ENCODE measurements at regions not wholly inside any gene's neighbourhood (a gene's known extent, or its start where the extent isn't known, plus 50 kb on each side); places are given as distances from the start of the nearest gene placed in this dataset.

GRCh38 chr7:98771519-98771918 lies 98.3 kb downstream of the TMEM130 start:
- Histone ChIP-seq H3K9me3 (ENCODE audit: control insufficient read depth in 4 of 4, low read length in 3 of 4) (no peaks in the 10 kb centered on the region), H3K27me3 (ENCODE audit: control insufficient read depth in 4 of 4, insufficient read depth in 4 of 4, low read length in 3 of 4) (no peaks in the 10 kb centered on the region), H3K4me3 (ENCODE audit: low read depth in 1 of 3, low read length in 3 of 3) (no peak overlapping the region), H3K36me3 (ENCODE audit: control insufficient read depth in 4 of 4, insufficient read depth in 3 of 4, low read depth in 1 of 4, low read length in 3 of 4) (no peaks in the 10 kb centered on the region), H3K27ac (ENCODE audit: low read depth in 1 of 2, low read length in 2 of 2) (no peak overlapping the region), H3K9ac (ENCODE audit: low read depth in 1 of 2, low read length in 2 of 2) (no peak overlapping the region), H3K4me1 (ENCODE audit: control insufficient read depth in 4 of 4, insufficient read depth in 4 of 4, low read length in 3 of 4) (no peaks in the 10 kb centered on the region)
- DNase-seq (ENCODE audit: low spot score): no peak
- WGBS: 31% methylated on average over 6 of the region's 6 CpGs
- no peak for TF ChIP-seq SP1 (IDR thresholded peaks at IDR 0.05)
- TF ChIP-seq, protein P1, sequence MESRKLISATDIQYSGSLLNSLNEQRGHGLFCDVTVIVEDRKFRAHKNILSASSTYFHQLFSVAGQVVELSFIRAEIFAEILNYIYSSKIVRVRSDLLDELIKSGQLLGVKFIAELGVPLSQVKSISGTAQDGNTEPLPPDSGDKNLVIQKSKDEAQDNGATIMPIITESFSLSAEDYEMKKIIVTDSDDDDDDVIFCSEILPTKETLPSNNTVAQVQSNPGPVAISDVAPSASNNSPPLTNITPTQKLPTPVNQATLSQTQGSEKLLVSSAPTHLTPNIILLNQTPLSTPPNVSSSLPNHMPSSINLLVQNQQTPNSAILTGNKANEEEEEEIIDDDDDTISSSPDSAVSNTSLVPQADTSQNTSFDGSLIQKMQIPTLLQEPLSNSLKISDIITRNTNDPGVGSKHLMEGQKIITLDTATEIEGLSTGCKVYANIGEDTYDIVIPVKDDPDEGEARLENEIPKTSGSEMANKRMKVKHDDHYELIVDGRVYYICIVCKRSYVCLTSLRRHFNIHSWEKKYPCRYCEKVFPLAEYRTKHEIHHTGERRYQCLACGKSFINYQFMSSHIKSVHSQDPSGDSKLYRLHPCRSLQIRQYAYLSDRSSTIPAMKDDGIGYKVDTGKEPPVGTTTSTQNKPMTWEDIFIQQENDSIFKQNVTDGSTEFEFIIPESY (IDR thresholded peaks at IDR 0.05): no peak
- no peak for TF ChIP-seq JUND (IDR thresholded peaks at IDR 0.05)
- TF ChIP-seq YY1 (IDR thresholded peaks at IDR 0.05): no peak
- TF ChIP-seq RXRA (IDR thresholded peaks at IDR 0.05): no peak
- TF ChIP-seq FOXA1 (IDR thresholded peaks at IDR 0.05): no peak
- TF ChIP-seq MAX (IDR thresholded peaks at IDR 0.05): no peak
- TF ChIP-seq, protein P2, sequence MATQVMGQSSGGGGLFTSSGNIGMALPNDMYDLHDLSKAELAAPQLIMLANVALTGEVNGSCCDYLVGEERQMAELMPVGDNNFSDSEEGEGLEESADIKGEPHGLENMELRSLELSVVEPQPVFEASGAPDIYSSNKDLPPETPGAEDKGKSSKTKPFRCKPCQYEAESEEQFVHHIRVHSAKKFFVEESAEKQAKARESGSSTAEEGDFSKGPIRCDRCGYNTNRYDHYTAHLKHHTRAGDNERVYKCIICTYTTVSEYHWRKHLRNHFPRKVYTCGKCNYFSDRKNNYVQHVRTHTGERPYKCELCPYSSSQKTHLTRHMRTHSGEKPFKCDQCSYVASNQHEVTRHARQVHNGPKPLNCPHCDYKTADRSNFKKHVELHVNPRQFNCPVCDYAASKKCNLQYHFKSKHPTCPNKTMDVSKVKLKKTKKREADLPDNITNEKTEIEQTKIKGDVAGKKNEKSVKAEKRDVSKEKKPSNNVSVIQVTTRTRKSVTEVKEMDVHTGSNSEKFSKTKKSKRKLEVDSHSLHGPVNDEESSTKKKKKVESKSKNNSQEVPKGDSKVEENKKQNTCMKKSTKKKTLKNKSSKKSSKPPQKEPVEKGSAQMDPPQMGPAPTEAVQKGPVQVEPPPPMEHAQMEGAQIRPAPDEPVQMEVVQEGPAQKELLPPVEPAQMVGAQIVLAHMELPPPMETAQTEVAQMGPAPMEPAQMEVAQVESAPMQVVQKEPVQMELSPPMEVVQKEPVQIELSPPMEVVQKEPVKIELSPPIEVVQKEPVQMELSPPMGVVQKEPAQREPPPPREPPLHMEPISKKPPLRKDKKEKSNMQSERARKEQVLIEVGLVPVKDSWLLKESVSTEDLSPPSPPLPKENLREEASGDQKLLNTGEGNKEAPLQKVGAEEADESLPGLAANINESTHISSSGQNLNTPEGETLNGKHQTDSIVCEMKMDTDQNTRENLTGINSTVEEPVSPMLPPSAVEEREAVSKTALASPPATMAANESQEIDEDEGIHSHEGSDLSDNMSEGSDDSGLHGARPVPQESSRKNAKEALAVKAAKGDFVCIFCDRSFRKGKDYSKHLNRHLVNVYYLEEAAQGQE (IDR thresholded peaks at IDR 0.05): no peak
- no peak for TF ChIP-seq NR2F2 (IDR thresholded peaks at IDR 0.05)

DNA sequence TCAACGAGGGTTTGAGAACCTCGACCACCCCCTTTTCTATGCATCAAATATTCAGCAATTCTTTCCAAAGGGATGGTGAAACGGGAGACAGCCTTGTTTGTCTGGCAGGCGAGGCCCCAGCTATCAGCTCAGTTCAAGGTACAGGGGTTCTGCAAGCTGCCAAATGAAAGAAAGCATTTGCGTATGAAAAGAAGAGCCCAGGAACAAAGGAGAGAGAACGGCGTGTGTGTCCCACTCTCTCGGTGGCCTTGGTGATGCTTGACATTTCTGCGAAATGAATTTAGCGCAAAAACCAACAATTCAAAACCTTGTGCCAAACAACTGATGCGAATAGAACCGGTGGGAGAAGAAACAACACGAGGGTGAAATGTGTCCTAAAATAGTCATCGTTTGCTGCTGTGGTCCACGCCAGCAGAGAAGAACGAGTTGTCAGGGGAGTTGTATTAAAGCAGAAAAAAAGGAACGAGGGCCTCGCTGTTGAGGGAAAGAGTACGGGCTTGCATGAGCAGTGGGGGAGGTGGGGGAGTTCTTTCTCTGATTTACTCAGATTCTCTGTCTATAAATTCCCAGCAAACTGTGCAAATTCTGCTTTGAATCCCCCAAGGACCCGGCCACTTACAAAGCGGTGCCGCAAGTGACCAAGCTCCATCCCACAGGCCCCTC lies 97.7 kb downstream of the TMEM130 start:
- Histone ChIP-seq H3K27ac (ENCODE audit: low read depth in 1 of 2, low read length in 2 of 2) (no peak overlapping the region), H3K9ac (ENCODE audit: low read depth in 1 of 2, low read length in 2 of 2) (no peak overlapping the region), H3K36me3 (ENCODE audit: control insufficient read depth in 4 of 4, insufficient read depth in 3 of 4, low read depth in 1 of 4, low read length in 3 of 4) (no peaks in the 10 kb centered on the region), H3K4me3 (ENCODE audit: low read depth in 1 of 3, low read length in 3 of 3) (no peak overlapping the region), H3K9me3 (ENCODE audit: control insufficient read depth in 4 of 4, low read length in 3 of 4) (no peaks in the 10 kb centered on the region), H3K4me1 (ENCODE audit: control insufficient read depth in 4 of 4, insufficient read depth in 4 of 4, low read length in 3 of 4) (no peaks in the 10 kb centered on the region), H3K27me3 (ENCODE audit: control insufficient read depth in 4 of 4, insufficient read depth in 4 of 4, low read length in 3 of 4) (no peaks in the 10 kb centered on the region)
- TF ChIP-seq SP1 (IDR thresholded peaks at IDR 0.05) (no peak), FOXA1 (IDR thresholded peaks at IDR 0.05) (no peak), JUND (IDR thresholded peaks at IDR 0.05) (no peak), TAF1 (conservative IDR thresholded peaks at IDR 0.05) (no peak), EGR1 (IDR thresholded peaks at IDR 0.05; ENCODE audit: low read depth in 2 of 2) (no peak), GABPA (IDR thresholded peaks at IDR 0.05 in 1 of 2, conservative IDR thresholded peaks at IDR 0.05 in 1 of 2) (no peak), ATF3 (IDR thresholded peaks at IDR 0.05) (no peak), HNF4A (conservative IDR thresholded peaks at IDR 0.05) (no peak), NR2F2 (IDR thresholded peaks at IDR 0.05) (no peak), RXRA (IDR thresholded peaks at IDR 0.05) (no peak), RAD21 (IDR thresholded peaks at IDR 0.05) (no peak)
- TF ChIP-seq, protein P1 (IDR thresholded peaks at IDR 0.05): no peak
- WGBS: 30% methylated on average over 22 of the region's 22 CpGs
- DNase-seq (ENCODE audit: low spot score): no peak

All from liver (tissue), 7 donors.